ENCODE measurements at regions not wholly inside any gene's neighbourhood (a gene's known extent, or its start where the extent isn't known, plus 50 kb on each side); places are given as distances from the start of the nearest gene placed in this dataset.

DNA sequence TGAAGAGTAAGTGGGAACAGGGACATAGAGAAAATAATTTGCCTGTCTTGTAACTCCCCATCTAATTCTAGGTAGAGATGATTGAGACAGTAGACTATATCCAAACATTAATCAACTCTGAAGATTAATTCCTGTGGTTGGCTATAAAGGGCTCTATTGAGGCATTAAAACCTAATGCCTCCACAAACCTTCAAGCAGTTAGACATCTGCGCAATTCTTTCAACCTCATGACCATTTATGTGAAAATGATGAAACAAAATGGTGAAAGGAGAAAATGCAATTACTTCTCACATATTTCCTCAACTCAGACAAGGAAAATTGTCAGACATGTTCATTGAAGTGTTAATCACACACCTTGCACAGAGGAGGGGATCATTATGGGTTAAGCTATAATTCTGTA is 164.5 kb upstream of the MYT1L start:
- TF ChIP-seq, protein P1, sequence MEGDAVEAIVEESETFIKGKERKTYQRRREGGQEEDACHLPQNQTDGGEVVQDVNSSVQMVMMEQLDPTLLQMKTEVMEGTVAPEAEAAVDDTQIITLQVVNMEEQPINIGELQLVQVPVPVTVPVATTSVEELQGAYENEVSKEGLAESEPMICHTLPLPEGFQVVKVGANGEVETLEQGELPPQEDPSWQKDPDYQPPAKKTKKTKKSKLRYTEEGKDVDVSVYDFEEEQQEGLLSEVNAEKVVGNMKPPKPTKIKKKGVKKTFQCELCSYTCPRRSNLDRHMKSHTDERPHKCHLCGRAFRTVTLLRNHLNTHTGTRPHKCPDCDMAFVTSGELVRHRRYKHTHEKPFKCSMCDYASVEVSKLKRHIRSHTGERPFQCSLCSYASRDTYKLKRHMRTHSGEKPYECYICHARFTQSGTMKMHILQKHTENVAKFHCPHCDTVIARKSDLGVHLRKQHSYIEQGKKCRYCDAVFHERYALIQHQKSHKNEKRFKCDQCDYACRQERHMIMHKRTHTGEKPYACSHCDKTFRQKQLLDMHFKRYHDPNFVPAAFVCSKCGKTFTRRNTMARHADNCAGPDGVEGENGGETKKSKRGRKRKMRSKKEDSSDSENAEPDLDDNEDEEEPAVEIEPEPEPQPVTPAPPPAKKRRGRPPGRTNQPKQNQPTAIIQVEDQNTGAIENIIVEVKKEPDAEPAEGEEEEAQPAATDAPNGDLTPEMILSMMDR (conservative IDR thresholded peaks at IDR 0.05 in 1 of 2, IDR thresholded peaks at IDR 0.05 in 1 of 2; ENCODE audit: low read depth in 1 of 2, low read length in 2 of 2), result no peak
- TF ChIP-seq EZH2 (IDR thresholded peaks at IDR 0.05; ENCODE audit: low read length, missing control alignments), result no peak

Measured in fibroblast of lung (primary cell).